Astrocyte of the spinal cord (primary cell): ENCODE measurements at regions not wholly inside any gene's neighbourhood (a gene's known extent, or its start where the extent isn't known, plus 50 kb on each side); places are given as distances from the start of the nearest gene placed in this dataset.
"Not testable (repeated sequence)": the region's sequence is repeated elsewhere in the genome, so short reads cannot be mapped to it uniquely, and the experiment has no call there.

ENCODE experiments used
- DNase-seq: peaks from one replicate; pipeline ENCODE4 v3.0.0; 2011; ENCODE audit warnings: low read depth, low spot score
- H3K4me3 ChIP-seq: 2 replicates; pipeline ENCODE4 v1.5.1; 2011; ENCODE audit warnings: low read depth, mild to moderate bottlenecking, low read length, moderate library complexity
- in situ Hi-C: cut with HindIII; loops from 2 replicates; pipeline ENCODE4 v1.10.0; 2017; ENCODE audit warnings: low sequenced_read_pairs
- TF ChIP-seq, protein P1 (sequence below): IDR thresholded peaks from 2 replicates; pipeline ENCODE4 v1.5.1; 2012; ENCODE audit warnings: low read depth, mild to moderate bottlenecking, low read length, inconsistent platforms

DNA sequence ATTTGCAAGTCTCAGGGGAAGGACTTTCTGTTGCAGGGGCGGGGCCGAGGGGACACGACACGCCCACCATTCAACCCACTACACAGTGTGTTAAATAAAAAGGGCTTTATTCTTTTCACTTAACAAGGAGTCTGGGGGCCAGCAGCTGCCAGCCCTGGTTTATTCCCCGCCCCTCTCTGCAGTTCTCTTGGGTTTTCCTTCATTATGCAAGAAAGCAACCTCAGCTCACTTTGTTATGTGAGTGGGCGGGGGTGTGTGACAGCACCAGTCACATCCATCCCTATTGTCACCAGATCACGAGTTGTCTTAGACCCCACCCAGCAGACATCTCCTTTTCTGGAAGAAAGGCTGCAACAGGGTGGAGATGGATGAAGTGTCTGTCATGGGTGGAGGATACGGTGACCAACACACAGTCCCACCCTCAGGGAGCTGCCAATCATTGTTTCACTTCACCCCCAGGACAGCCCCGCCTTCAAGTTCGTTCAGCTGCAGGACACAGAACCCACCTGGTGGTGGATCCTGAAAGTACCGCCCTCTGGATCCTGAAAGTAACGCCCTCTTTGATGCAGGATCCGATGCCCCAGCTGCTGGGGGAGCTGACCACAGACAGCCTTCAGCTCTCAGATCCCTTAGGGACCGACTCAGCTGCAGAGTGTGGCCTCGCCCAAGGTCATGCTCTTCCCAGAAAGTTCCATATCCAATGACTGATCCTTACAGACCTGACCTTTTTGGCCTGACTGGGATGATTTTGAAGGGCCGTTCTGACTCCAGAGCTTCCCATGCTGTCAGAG, 79.6 kb downstream of the SMIM20 start:
- in situ Hi-C loops = no loop called here
- DNase-seq = no peak
- no peak overlapping the region for H3K4me3 ChIP-seq
- TF ChIP-seq, protein P1, sequence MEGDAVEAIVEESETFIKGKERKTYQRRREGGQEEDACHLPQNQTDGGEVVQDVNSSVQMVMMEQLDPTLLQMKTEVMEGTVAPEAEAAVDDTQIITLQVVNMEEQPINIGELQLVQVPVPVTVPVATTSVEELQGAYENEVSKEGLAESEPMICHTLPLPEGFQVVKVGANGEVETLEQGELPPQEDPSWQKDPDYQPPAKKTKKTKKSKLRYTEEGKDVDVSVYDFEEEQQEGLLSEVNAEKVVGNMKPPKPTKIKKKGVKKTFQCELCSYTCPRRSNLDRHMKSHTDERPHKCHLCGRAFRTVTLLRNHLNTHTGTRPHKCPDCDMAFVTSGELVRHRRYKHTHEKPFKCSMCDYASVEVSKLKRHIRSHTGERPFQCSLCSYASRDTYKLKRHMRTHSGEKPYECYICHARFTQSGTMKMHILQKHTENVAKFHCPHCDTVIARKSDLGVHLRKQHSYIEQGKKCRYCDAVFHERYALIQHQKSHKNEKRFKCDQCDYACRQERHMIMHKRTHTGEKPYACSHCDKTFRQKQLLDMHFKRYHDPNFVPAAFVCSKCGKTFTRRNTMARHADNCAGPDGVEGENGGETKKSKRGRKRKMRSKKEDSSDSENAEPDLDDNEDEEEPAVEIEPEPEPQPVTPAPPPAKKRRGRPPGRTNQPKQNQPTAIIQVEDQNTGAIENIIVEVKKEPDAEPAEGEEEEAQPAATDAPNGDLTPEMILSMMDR = no peak

DNA sequence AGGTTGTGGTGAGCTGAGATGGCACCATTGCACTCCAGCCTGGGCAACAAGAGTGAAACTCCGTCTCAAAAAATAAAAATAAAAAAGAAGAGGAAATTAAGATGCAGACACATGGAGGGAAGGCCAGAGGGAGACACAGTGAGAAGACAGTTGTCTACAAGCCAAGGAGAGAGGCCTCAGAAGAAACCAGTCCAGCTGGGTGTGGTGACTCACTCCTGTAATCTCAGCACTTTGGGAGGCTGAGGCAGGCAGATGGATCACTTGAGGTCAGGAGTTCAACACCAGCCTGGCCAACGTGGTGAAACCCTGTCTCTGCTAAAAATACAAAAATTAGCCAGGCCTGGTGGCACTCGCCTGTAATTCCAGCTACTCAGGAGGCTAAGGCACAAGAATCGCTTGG, 80.6 kb downstream of the SMIM20 start:
- H3K4me3 ChIP-seq, in situ Hi-C loops: not testable (repeated sequence)
- DNase-seq = peak; percentile 59

DNA sequence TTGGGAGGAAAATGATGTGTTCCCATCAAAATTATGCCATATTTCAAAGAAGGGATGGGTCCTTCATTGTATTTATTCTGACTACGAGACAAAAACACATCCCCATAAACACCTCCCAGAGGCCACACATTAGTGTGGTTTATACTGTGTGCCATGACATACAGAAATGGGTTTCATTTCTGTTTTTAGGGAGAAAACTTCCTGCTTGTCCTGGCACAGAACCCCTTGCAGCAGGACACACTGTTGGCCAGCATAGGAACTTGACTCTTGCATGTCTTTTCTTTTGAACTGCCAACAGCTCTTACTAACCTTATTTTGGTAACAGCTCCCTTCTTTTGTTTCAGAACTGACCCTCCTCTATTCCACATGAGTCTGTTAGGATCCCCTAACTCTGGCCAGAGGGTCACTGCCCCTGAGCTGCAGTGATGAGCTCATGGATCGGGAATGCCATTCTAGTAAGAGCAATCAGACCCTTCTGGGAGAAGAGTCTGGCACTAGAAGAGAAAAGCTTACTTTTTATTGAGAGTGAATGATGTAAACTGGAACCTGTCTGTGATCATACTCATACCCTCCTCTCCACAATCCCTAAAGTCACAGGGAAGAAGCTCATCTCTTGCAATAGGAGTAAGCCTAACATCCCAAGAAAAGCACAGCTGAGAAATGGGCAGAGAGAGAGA, 86.4 kb downstream of the SMIM20 start:
- peak; percentile 33 for DNase-seq
- TF ChIP-seq, protein P1 = no peak
- in situ Hi-C loops = no loop called here
- no peak overlapping the region for H3K4me3 ChIP-seq

DNA sequence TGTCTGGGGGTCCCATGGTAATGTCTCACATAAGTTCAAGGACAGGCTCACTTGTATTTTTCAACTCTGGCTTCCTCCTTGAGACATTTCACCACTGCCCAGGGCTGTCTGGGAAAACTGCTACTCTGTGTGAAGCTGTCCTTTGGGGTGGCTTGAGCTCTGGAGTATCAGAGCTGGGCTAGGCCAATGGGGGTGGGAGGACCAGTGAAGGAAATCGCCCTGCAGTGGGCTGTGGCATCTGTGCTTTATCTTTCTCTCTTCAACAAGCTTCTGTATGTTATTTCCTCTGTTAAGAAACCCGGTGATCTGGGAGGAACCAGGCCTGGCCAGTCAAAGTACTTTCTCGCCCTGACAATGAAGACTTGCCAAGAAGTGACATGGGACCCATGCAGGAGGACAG, 87.4 kb downstream of the SMIM20 start:
- H3K4me3 ChIP-seq = no peak overlapping the region
- no peak for DNase-seq
- in situ Hi-C loops = no loop called here
- TF ChIP-seq, protein P1 = no peak

DNA sequence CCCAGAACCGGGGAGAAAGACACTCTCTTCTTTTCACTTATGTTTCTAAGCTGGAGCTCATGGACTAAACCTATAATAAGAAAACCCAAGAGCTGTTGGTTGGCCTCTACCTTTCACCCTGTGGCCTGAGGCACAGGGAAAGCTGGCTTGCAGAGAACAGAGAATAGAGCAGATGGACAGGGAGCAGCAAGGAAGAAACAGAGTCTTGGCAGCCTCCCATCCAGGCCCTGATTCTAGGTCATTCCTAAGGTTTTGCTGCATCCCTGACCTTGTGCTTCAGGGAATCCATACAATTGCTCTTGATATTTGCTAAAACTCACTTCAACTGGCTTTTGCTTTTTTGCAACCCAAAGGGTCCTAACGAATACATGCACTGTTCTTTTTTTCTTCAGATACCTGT, 87.8 kb downstream of the SMIM20 start:
- TF ChIP-seq, protein P1 = no peak
- no peak overlapping the region for H3K4me3 ChIP-seq
- in situ Hi-C loops = no loop called here
- DNase-seq = no peak

GRCh38 chr4:26003056-26003455, 89.0 kb downstream of the SMIM20 start:
- in situ Hi-C loops = no loop called here
- H3K4me3 ChIP-seq = no peak overlapping the region
- no peak for DNase-seq
- TF ChIP-seq, protein P1 = no peak

GRCh38 chr4:26004290-26004689, 90.3 kb downstream of the SMIM20 start:
- no peak for DNase-seq
- TF ChIP-seq, protein P1 = no peak
- H3K4me3 ChIP-seq = no peak overlapping the region
- in situ Hi-C loops = no loop called here
